ENCODE measurements at regions not wholly inside any gene's neighbourhood (a gene's known extent, or its start where the extent isn't known, plus 50 kb on each side); places are given as distances from the start of the nearest gene placed in this dataset.

- DNase-seq (ENCODE audit: low read depth) = no peak
- H3K4me3 ChIP-seq (ENCODE audit: low read depth, low read length) = no peak overlapping the region
- no peak for TF ChIP-seq CTCF (IDR thresholded peaks at IDR 0.05; ENCODE audit: insufficient read depth, low read length, poor library complexity, severe bottlenecking)
- peaks cover 8% of the 10 kb centered on the region for H3K27me3 ChIP-seq (ENCODE audit: control insufficient read depth, insufficient read depth, low read length)
- no peaks in the 10 kb centered on the region for H3K36me3 ChIP-seq (ENCODE audit: control insufficient read depth, insufficient read depth, low read length)
Measured at GRCh38 chr10:113266147-113266546, 286.7 kb upstream of the HABP2 start.

GRCh38 chr10:113267619-113268562, 285.0 kb upstream of the HABP2 start:
- Histone ChIP-seq H3K4me3 (ENCODE audit: low read depth, low read length) (no peak overlapping the region), H3K36me3 (ENCODE audit: control insufficient read depth, insufficient read depth, low read length) (no peaks in the 10 kb centered on the region), H3K27me3 (ENCODE audit: control insufficient read depth, insufficient read depth, low read length) (peaks cover 3% of the 10 kb centered on the region)
- TF ChIP-seq CTCF (IDR thresholded peaks at IDR 0.05; ENCODE audit: insufficient read depth, low read length, poor library complexity, severe bottlenecking) = no peak
- no peak for DNase-seq (ENCODE audit: low read depth)

- no peak for DNase-seq (ENCODE audit: low read depth)
- Histone ChIP-seq H3K36me3 (ENCODE audit: control insufficient read depth, insufficient read depth, low read length) (no peaks in the 10 kb centered on the region), H3K27me3 (ENCODE audit: control insufficient read depth, insufficient read depth, low read length) (peaks cover 3% of the 10 kb centered on the region), H3K4me3 (ENCODE audit: low read depth, low read length) (no peak overlapping the region)
- no peak for TF ChIP-seq CTCF (IDR thresholded peaks at IDR 0.05; ENCODE audit: insufficient read depth, low read length, poor library complexity, severe bottlenecking)
Measured at GRCh38 chr10:113269333-113269732, 283.5 kb upstream of the HABP2 start.

DNA sequence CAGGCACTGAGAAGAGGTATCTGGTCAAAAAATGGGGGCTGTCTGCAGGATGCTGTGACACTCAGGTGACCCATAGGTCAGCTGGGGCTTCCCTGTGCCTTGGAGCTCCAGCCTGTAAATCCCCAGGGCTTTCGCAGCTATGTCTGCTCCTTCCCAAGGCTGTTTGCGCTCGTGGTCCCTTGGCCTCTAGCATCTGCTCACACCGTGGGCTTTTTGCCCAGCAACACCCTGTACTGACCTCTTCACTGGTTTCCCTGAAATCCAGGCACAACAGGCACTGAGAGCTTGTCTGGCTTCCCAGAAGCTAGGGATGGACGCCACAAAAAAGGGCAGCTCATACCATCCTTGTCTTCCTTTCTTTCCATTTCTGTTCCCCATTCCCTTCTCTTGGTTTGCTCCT, 280.3 kb upstream of the HABP2 start:
- TF ChIP-seq CTCF (IDR thresholded peaks at IDR 0.05; ENCODE audit: insufficient read depth, low read length, poor library complexity, severe bottlenecking) = no peak
- Histone ChIP-seq H3K27me3 (ENCODE audit: control insufficient read depth, insufficient read depth, low read length) (no peaks in the 10 kb centered on the region), H3K4me3 (ENCODE audit: low read depth, low read length) (no peak overlapping the region), H3K36me3 (ENCODE audit: control insufficient read depth, insufficient read depth, low read length) (no peaks in the 10 kb centered on the region)
- no peak for DNase-seq (ENCODE audit: low read depth)

DNA sequence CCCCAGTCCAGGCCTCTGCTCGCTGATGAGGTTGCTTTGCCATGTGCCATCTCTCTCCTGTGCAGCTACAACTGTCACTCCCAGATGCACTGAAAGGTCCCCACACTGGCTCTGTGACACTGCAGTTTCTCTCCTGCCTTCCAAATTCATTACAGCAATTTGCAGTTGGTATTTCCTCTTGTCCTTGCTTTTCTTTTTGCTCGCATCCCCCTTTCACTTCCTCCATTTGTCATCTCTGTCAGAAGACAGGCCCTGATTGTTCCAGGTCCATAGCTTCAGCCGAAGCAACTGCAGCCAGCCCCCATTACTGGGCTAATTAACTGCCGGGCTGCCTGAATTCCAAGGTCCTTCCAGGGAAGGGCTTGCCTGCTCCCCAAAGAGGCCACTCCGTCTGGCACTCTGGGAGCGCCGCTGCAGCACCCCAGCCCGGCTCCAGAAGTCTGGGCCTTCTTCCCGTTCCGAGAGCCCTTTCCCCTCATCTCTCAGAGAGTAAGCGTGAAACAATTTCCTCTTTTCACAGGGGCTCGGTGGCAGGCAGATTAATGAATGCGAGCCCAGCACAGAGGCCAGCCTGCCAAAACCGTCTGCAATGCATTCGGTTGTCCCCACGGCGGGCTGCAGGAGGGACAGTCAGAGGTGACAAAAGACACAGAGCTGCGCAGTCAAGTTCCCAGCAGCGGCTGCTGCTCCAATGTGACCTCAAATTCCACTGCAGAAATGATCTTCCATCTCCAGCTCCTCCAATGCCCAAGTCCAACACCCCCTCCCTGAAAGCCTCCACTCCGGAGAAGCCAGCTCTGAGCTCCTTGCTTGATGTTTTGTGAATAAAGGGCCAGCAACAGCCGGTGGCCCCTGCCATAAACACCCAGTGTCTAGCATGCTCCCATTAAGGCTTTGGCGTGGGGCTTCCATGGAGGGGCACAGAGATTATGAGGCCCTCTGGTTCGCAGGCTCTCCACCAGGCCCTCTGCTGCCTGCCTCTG, 279.4 kb upstream of the HABP2 start:
- Histone ChIP-seq H3K36me3 (ENCODE audit: control insufficient read depth, insufficient read depth, low read length) (no peaks in the 10 kb centered on the region), H3K4me3 (ENCODE audit: low read depth, low read length) (no peak overlapping the region), H3K27me3 (ENCODE audit: control insufficient read depth, insufficient read depth, low read length) (no peaks in the 10 kb centered on the region)
- DNase-seq (ENCODE audit: low read depth) = no peak
- TF ChIP-seq CTCF (IDR thresholded peaks at IDR 0.05; ENCODE audit: insufficient read depth, low read length, poor library complexity, severe bottlenecking) = no peak
